HepG2 (cell line): ENCODE measurements at regions not wholly inside any gene's neighbourhood (a gene's known extent, or its start where the extent isn't known, plus 50 kb on each side); places are given as distances from the start of the nearest gene placed in this dataset.

Experiments
- ATAC-seq: fragments of 200-7000 bp; cut with Tn5 transposase; 3 replicates; pipeline ENCODE4 v1.9.1; 2020; ENCODE audit warnings: mild to moderate bottlenecking, moderate library complexity
- BruUV-seq: library from RNA; stranded (reverse); fragments of 400-500 nt; replicated peaks from 2 replicates; lab custom pipeline; 2021; lab: Mats Ljungman, UMichigan
- CTCF ChIA-PET: fragments of 300-600 bp; formaldehyde crosslinking; extraction: SDS; loops from one replicate; lab custom pipeline; 2021; ENCODE audit warnings: low total read pairs, inconsistent platforms, low intra/inter-chr PET ratio; lab: Yijun Ruan, JAX
- POLR2A ChIA-PET: fragments of 350-600 bp; sonication (Branson Sonifier 250); formaldehyde crosslinking; loops from one replicate; lab custom pipeline; 2020; ENCODE audit warnings: antibody characterized with exemption, inconsistent platforms; lab: Yijun Ruan, JAX
- DNase-seq: peaks from one replicate; pipeline ENCODE4 v3.0.0-alpha.2; 2015; ENCODE audit warnings: low spot score
- FAIRE-seq: peaks from 3 replicates; lab custom pipeline; 2011; peaks lifted over from hg19 to GRCh38; lab: Jason Lieb, UNC
- H2AFZ ChIP-seq: one replicate; pipeline ENCODE4 v1.6.1; 2011; ENCODE audit warnings: low read length, inconsistent platforms
- H3K27ac ChIP-seq: fragments of 300-600 bp; 3 replicates; pipeline ENCODE4 v1.8.0; 2011; ENCODE audit warnings: mixed run types, mild to moderate bottlenecking, mixed read lengths, low read length, inconsistent platforms; ENCODE audit not compliant: insufficient read depth; ENCODE audit errors: extremely low read length
- H3K27me3 ChIP-seq, 2 experiments: fragments of 200-600 bp in 1 of 2; 2 replicates in 1 of 2; 3 replicates in 1 of 2; pipeline versions ENCODE4 v1.6.0 to v1.8.0; 2011; ENCODE audit warnings: low read length in 2 of 2, mild to moderate bottlenecking in 2 of 2, moderate library complexity in 2 of 2, inconsistent platforms in 1 of 2; ENCODE audit not compliant: insufficient read depth in 2 of 2, control insufficient read depth in 1 of 2
- H3K36me3 ChIP-seq, 2 experiments: fragments of 200-600 bp in 1 of 2; replicated peaks in 1 of 2; 2 replicates in 1 of 2; 3 replicates in 1 of 2; pipeline versions ENCODE4 v1.5.1 to v1.8.0; 2011; ENCODE audit warnings: low read length in 2 of 2, inconsistent platforms in 1 of 2; ENCODE audit not compliant: insufficient read depth in 2 of 2, control insufficient read depth in 1 of 2
- H3K4me1 ChIP-seq: 2 replicates; pipeline ENCODE4 v1.5.1; 2012; ENCODE audit warnings: low read length, inconsistent platforms; ENCODE audit not compliant: insufficient read depth
- H3K4me2 ChIP-seq: 2 replicates; pipeline ENCODE4 v1.6.0; 2011; ENCODE audit warnings: low read depth, low read length, inconsistent platforms
- H3K4me3 ChIP-seq, 3 experiments: fragments of 200-600 bp in 1 of 3; sonication (generic), shearing (Covaris generic) in 1 of 3; replicated peaks in 1 of 3; 2 replicates each; pipeline ENCODE4 v1.5.1; 2011 to 2016; ENCODE audit warnings: low read length in 3 of 3, inconsistent platforms in 2 of 3, low read depth in 2 of 3, mild to moderate bottlenecking in 2 of 3, control low read depth in 1 of 3, mixed read lengths in 1 of 3; ENCODE audit not compliant: insufficient read depth in 1 of 3
- H3K79me2 ChIP-seq: one replicate; pipeline ENCODE4 v1.6.1; 2011; ENCODE audit warnings: low read length, inconsistent platforms; ENCODE audit not compliant: insufficient read depth
- H3K9ac ChIP-seq: 2 replicates; pipeline ENCODE4 v1.6.0; 2011; ENCODE audit warnings: mild to moderate bottlenecking, low read depth, low read length, inconsistent platforms; ENCODE audit not compliant: insufficient read depth
- H3K9me3 ChIP-seq: 2 replicates; pipeline ENCODE4 v1.5.1; 2012; ENCODE audit warnings: mild to moderate bottlenecking, low read length
- H4K20me1 ChIP-seq: 2 replicates; pipeline ENCODE4 v1.6.0; 2011; ENCODE audit warnings: inconsistent platforms, mild to moderate bottlenecking, low read length, moderate library complexity; ENCODE audit not compliant: insufficient read depth
- CEBPB ChIP-seq: IDR thresholded peaks from 2 replicates; pipeline ENCODE4 v1.6.1; 2011; ENCODE audit warnings: low read depth, low read length, improper control_type of control experiment, borderline replicate concordance
- IKZF4 ChIP-seq: sonication (generic); formaldehyde crosslinking; IDR thresholded peaks from 2 replicates; pipeline ENCODE4 v1.5.1; 2020; ENCODE audit warnings: borderline replicate concordance, mild to moderate bottlenecking, low read depth, missing genetic modification reagents; ENCODE audit errors: not compliant biosample characterization
- MAFF ChIP-seq: IDR thresholded peaks from 2 replicates; pipeline ENCODE4 v1.6.1; 2011; ENCODE audit warnings: low read depth, low read length, improper control_type of control experiment
- MAFK ChIP-seq, 2 experiments: IDR thresholded peaks in 1 of 2; conservative IDR thresholded peaks in 1 of 2; 2 replicates each; pipeline ENCODE4 v1.6.1; 2011; ENCODE audit warnings: improper control_type of control experiment in 2 of 2, low read length in 2 of 2
- MEIS2 ChIP-seq: sonication (generic); formaldehyde crosslinking; IDR thresholded peaks from 2 replicates; pipeline ENCODE4 v1.9.0; 2021; ENCODE audit warnings: mild to moderate bottlenecking, missing genetic modification reagents
- RAD21 ChIP-seq: fragments of 450-650 bp; formaldehyde crosslinking; IDR thresholded peaks from 2 replicates; pipeline ENCODE4 v1.5.0; 2020; ENCODE audit warnings: mild to moderate bottlenecking
- ZNF382 ChIP-seq: sonication (generic); formaldehyde crosslinking; IDR thresholded peaks from 2 replicates; pipeline ENCODE4 v1.5.0; 2020; ENCODE audit warnings: missing genetic modification reagents, mild to moderate bottlenecking, borderline replicate concordance
- WGBS: methylation state at CpG from one replicate; pipeline ENCODE4 v1.1.6; 2017; ENCODE audit warnings: low lambda C conversion rate; 5-methylcytosine and 5-hydroxymethylcytosine counted together
- in situ Hi-C: cut with HindIII; loops from 2 replicates; pipeline ENCODE4 v1.10.0; 2017; ENCODE audit warnings: low pct_unique_long_range_greater_than_20kb; ENCODE audit not compliant: extremely low pct_ligation_motif_present
- intact Hi-C: fragments of 100-400 bp; cut with micrococcal nuclease; formaldehyde crosslinking; loops from one replicate; pipeline ENCODE4 v1.10.0; 2022; ENCODE audit not compliant: unreplicated experiment
- TF ChIP-seq, protein P1 (sequence below): sonication (generic); formaldehyde crosslinking; IDR thresholded peaks from 2 replicates; pipeline ENCODE4 v1.5.0; 2020; ENCODE audit warnings: missing genetic modification reagents, mild to moderate bottlenecking, borderline replicate concordance
- TF ChIP-seq, protein P2 (sequence below): sonication (generic); formaldehyde crosslinking; IDR thresholded peaks from 2 replicates; pipeline ENCODE4 v1.4.0; 2020; ENCODE audit warnings: missing genetic modification reagents, borderline replicate concordance

DNA sequence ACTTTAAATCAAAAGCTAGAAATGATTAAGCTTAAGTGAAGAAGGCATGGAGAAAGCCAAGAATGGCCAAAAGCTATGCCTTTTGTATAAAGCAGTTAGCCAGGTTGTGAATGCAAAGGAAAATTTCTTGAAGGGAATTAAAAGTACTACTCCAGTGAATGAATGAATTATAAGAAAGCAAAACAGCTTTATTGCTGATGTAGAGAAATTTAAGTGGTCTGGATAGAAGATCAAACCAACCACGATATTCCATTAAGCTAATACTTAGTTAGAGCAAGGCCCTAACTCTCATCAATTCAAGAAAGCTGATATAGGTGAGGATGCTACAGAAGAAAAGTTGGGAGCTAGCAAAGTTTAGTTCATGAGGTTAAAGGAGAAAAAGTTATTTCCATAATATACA lies 988.5 kb upstream of the ADGRB3 start:
- Histone ChIP-seq H3K9ac (no peak overlapping the region), H3K4me2 (no peak overlapping the region), H3K4me3 (no peak overlapping the region), H3K79me2 (no peaks in the 10 kb centered on the region), H4K20me1 (no peaks in the 10 kb centered on the region), H2AFZ (no peak overlapping the region), H3K4me1 (no peaks in the 10 kb centered on the region), H3K36me3 (no peaks in the 10 kb centered on the region), H3K27me3 (no peaks in the 10 kb centered on the region), H3K27ac (no peak overlapping the region), H3K9me3 (no peaks in the 10 kb centered on the region)
- in situ Hi-C loops, result no loop called here
- no TSS peak for BruUV-seq
- ChIA-PET POLR2A (no interaction called here), CTCF (no interaction called here)
- ATAC-seq (no peak), FAIRE-seq (no peak), DNase-seq (no peak)
- intact Hi-C loops, result no loop called here
- no peak for TF ChIP-seq RAD21
- TF ChIP-seq IKZF4 (CRISPR knock-in tag), result no peak
- TF ChIP-seq MEIS2 (CRISPR knock-in tag), result no peak
- peak; percentile 50 to 67; a peak in 3 of 4 replicates for TF ChIP-seq MAFK (conservative IDR thresholded peaks at IDR 0.05 in 1 of 2, IDR thresholded peaks at IDR 0.05 in 1 of 2; ENCODE audit: low read length in 2 of 2)
- peak; percentile 52; the same call in 1 of the 2 replicates for TF ChIP-seq MAFF
- TF ChIP-seq ZNF382 (CRISPR knock-in tag), result no peak
- TF ChIP-seq, protein P1, sequence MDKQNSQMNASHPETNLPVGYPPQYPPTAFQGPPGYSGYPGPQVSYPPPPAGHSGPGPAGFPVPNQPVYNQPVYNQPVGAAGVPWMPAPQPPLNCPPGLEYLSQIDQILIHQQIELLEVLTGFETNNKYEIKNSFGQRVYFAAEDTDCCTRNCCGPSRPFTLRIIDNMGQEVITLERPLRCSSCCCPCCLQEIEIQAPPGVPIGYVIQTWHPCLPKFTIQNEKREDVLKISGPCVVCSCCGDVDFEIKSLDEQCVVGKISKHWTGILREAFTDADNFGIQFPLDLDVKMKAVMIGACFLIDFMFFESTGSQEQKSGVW, result no peak
- no peak for TF ChIP-seq CEBPB
- TF ChIP-seq, protein P2, sequence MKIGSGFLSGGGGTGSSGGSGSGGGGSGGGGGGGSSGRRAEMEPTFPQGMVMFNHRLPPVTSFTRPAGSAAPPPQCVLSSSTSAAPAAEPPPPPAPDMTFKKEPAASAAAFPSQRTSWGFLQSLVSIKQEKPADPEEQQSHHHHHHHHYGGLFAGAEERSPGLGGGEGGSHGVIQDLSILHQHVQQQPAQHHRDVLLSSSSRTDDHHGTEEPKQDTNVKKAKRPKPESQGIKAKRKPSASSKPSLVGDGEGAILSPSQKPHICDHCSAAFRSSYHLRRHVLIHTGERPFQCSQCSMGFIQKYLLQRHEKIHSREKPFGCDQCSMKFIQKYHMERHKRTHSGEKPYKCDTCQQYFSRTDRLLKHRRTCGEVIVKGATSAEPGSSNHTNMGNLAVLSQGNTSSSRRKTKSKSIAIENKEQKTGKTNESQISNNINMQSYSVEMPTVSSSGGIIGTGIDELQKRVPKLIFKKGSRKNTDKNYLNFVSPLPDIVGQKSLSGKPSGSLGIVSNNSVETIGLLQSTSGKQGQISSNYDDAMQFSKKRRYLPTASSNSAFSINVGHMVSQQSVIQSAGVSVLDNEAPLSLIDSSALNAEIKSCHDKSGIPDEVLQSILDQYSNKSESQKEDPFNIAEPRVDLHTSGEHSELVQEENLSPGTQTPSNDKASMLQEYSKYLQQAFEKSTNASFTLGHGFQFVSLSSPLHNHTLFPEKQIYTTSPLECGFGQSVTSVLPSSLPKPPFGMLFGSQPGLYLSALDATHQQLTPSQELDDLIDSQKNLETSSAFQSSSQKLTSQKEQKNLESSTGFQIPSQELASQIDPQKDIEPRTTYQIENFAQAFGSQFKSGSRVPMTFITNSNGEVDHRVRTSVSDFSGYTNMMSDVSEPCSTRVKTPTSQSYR (CRISPR knock-in tag), result no peak
- WGBS, result 0% methylated on average over 1 of the region's 1 CpG
